ENCODE measurements at regions not wholly inside any gene's neighbourhood (a gene's known extent, or its start where the extent isn't known, plus 50 kb on each side); places are given as distances from the start of the nearest gene placed in this dataset.

DNA sequence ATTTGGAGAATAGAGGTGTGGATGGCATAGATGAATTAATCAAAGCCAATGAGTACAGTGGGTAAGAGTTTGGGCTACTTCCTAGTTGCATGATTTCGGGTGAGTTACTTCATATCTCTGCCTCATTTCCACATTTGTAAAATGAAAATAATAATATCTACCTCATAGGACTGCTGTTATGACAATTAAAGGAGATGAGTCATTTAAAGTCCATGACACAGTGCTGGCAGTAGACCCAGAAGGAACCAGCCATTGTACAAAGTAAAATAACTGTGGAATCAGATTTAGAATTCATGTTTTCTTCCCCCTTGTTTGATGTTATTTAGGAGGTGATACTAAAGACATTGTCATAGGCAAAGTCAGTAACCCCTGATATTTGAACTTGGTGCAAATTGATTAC is 139.5 kb upstream of the SLC27A6 start:
- TF ChIP-seq, protein P1, sequence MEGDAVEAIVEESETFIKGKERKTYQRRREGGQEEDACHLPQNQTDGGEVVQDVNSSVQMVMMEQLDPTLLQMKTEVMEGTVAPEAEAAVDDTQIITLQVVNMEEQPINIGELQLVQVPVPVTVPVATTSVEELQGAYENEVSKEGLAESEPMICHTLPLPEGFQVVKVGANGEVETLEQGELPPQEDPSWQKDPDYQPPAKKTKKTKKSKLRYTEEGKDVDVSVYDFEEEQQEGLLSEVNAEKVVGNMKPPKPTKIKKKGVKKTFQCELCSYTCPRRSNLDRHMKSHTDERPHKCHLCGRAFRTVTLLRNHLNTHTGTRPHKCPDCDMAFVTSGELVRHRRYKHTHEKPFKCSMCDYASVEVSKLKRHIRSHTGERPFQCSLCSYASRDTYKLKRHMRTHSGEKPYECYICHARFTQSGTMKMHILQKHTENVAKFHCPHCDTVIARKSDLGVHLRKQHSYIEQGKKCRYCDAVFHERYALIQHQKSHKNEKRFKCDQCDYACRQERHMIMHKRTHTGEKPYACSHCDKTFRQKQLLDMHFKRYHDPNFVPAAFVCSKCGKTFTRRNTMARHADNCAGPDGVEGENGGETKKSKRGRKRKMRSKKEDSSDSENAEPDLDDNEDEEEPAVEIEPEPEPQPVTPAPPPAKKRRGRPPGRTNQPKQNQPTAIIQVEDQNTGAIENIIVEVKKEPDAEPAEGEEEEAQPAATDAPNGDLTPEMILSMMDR (IDR thresholded peaks at IDR 0.05): no peak
- TF ChIP-seq POLR2A (IDR thresholded peaks at IDR 0.05): no peak
- no peak for TF ChIP-seq POLR2AphosphoS5 (IDR thresholded peaks at IDR 0.05)
